ENCODE measurements at regions not wholly inside any gene's neighbourhood (a gene's known extent, or its start where the extent isn't known, plus 50 kb on each side); places are given as distances from the start of the nearest gene placed in this dataset.

DNA sequence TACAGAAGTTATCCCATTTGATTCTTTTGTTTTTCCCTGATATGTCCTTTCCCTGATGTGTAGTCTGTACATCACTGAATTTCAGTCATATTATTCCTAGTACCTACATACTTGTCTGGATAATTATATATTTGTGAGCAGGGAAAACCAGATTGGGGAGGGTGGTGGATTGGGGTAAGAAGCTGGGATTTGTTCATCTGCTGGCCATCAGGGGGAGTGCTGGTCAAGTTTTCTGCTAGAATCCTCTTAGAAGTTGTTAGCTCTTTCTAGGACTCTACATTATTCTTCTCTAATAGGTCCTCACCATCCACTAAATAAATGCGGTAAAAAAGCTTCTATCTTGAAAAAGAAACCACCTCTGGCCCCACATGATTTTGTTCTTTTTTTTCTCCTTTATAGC lies 232.7 kb upstream of the TAC1 start:
- Histone ChIP-seq H3K9ac (ENCODE audit: insufficient read depth, low read length) (no peak overlapping the region), H3K4me3 (replicated peaks in 1 of 4; ENCODE audit: control extremely low read depth in 1 of 4, insufficient read depth in 1 of 4, low read depth in 3 of 4, low read length in 4 of 4) (no peak overlapping the region), H3K27me3 (ENCODE audit: control insufficient read depth, insufficient read depth, low read length) (no peaks in the 10 kb centered on the region), H3K27ac (ENCODE audit: insufficient read depth, low read length) (no peak overlapping the region), H3K4me1 (ENCODE audit: control insufficient read depth, extremely low read depth, insufficient read depth, low read length) (no peaks in the 10 kb centered on the region), H3K79me2 (ENCODE audit: control insufficient read depth, insufficient read depth, low read length) (no peaks in the 10 kb centered on the region), H3K36me3 (ENCODE audit: control insufficient read depth, insufficient read depth, low read length) (no peaks in the 10 kb centered on the region), H2AFZ (ENCODE audit: low read length) (no peak overlapping the region), H3K9me3 (ENCODE audit: control insufficient read depth, insufficient read depth, low read depth, low read length) (no peaks in the 10 kb centered on the region), H4K20me1 (ENCODE audit: control insufficient read depth, extremely low read depth, insufficient read depth, low read length) (no peaks in the 10 kb centered on the region), H3K4me2 (ENCODE audit: extremely low read depth, insufficient read depth, low read length) (no peak overlapping the region)
- DNase-seq (ENCODE audit: low read depth in 2 of 2), result no peak
- no peak for TF ChIP-seq EZH2 (IDR thresholded peaks at IDR 0.05; ENCODE audit: low read length, missing control alignments)
- TF ChIP-seq CTCF (conservative IDR thresholded peaks at IDR 0.05 in 1 of 2, IDR thresholded peaks at IDR 0.05 in 1 of 2; ENCODE audit: low read depth in 1 of 2, low read length in 2 of 2), result peak in 1 of 2 donors; percentile 16

GRCh38 chr7:97503367-97504094 lies 228.4 kb upstream of the TAC1 start:
- Histone ChIP-seq H2AFZ (ENCODE audit: low read length) (no peak overlapping the region), H3K36me3 (ENCODE audit: control insufficient read depth, insufficient read depth, low read length) (no peaks in the 10 kb centered on the region), H3K9me3 (ENCODE audit: control insufficient read depth, insufficient read depth, low read depth, low read length) (no peaks in the 10 kb centered on the region), H3K4me2 (ENCODE audit: extremely low read depth, insufficient read depth, low read length) (no peak overlapping the region), H3K27ac (ENCODE audit: insufficient read depth, low read length) (no peak overlapping the region), H3K27me3 (ENCODE audit: control insufficient read depth, insufficient read depth, low read length) (no peaks in the 10 kb centered on the region), H3K9ac (ENCODE audit: insufficient read depth, low read length) (no peak overlapping the region), H3K4me3 (replicated peaks in 1 of 4; ENCODE audit: control extremely low read depth in 1 of 4, insufficient read depth in 1 of 4, low read depth in 3 of 4, low read length in 4 of 4) (no peak overlapping the region), H4K20me1 (ENCODE audit: control insufficient read depth, extremely low read depth, insufficient read depth, low read length) (no peaks in the 10 kb centered on the region), H3K4me1 (ENCODE audit: control insufficient read depth, extremely low read depth, insufficient read depth, low read length) (no peaks in the 10 kb centered on the region), H3K79me2 (ENCODE audit: control insufficient read depth, insufficient read depth, low read length) (no peaks in the 10 kb centered on the region)
- DNase-seq (ENCODE audit: low read depth in 2 of 2), result no peak
- no peak for TF ChIP-seq EZH2 (IDR thresholded peaks at IDR 0.05; ENCODE audit: low read length, missing control alignments)
- no peak for TF ChIP-seq CTCF (conservative IDR thresholded peaks at IDR 0.05 in 1 of 2, IDR thresholded peaks at IDR 0.05 in 1 of 2; ENCODE audit: low read depth in 1 of 2, low read length in 2 of 2)

DNA sequence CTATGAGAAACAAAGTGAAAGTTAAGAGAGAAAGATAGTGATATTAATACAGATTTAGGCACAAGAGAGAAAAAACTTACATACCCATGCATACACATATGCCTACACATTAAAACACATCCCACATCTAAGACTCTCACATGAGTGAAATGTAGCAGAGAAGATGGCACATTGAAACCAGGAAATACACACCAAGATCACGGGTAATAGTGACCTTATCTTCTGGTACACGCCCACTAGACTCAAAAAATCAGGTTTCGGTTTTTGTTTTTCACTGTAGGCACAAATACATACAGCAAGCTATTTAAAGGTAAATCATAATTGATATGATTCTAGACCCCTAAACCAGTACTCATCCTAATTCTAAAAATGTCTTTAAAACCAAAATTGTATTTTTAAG lies 225.2 kb upstream of the TAC1 start:
- DNase-seq (ENCODE audit: low read depth in 2 of 2), result no peak
- no peak overlapping the region for H3K27ac ChIP-seq (ENCODE audit: insufficient read depth, low read length)
- H3K79me2 ChIP-seq (ENCODE audit: control insufficient read depth, insufficient read depth, low read length), result no peaks in the 10 kb centered on the region

More for the DNA sequence above, 225.2 kb upstream of the TAC1 start:
- Histone ChIP-seq H3K4me3 (replicated peaks in 1 of 4; ENCODE audit: control extremely low read depth in 1 of 4, insufficient read depth in 1 of 4, low read depth in 3 of 4, low read length in 4 of 4) (no peak overlapping the region), H3K4me2 (ENCODE audit: extremely low read depth, insufficient read depth, low read length) (no peak overlapping the region), H4K20me1 (ENCODE audit: control insufficient read depth, extremely low read depth, insufficient read depth, low read length) (no peaks in the 10 kb centered on the region), H3K36me3 (ENCODE audit: control insufficient read depth, insufficient read depth, low read length) (no peaks in the 10 kb centered on the region), H3K9ac (ENCODE audit: insufficient read depth, low read length) (no peak overlapping the region), H2AFZ (ENCODE audit: low read length) (no peak overlapping the region), H3K27me3 (ENCODE audit: control insufficient read depth, insufficient read depth, low read length) (no peaks in the 10 kb centered on the region), H3K9me3 (ENCODE audit: control insufficient read depth, insufficient read depth, low read depth, low read length) (no peaks in the 10 kb centered on the region), H3K4me1 (ENCODE audit: control insufficient read depth, extremely low read depth, insufficient read depth, low read length) (no peaks in the 10 kb centered on the region)
- TF ChIP-seq CTCF (conservative IDR thresholded peaks at IDR 0.05 in 1 of 2, IDR thresholded peaks at IDR 0.05 in 1 of 2; ENCODE audit: low read depth in 1 of 2, low read length in 2 of 2) (no peak), EZH2 (IDR thresholded peaks at IDR 0.05; ENCODE audit: low read length, missing control alignments) (no peak)
